ENCODE measurements at regions not wholly inside any gene's neighbourhood (a gene's known extent, or its start where the extent isn't known, plus 50 kb on each side); places are given as distances from the start of the nearest gene placed in this dataset.

DNA sequence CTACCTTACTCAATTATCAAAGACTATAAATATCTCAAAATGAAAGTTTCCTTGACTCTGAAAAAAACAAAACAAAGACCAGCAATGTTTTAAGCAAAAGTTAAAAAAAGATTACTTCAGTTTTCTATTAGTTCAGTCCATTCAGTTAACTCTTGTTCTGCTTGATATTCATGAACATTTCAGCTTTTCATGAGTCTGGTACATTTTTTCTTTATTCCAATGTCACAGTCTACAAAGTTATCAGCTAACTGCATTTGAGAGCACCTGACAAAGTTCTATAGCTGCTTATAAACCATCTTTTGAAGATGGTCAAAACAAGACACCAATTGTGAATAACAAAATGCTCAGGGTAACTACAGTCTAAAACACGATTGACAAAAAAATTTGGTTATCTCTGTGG, 156.1 kb upstream of the NOX3 start:
- TF ChIP-seq CTCF (IDR thresholded peaks at IDR 0.05) (no peak), POLR2AphosphoS5 (IDR thresholded peaks at IDR 0.05) (no peak)

Data from stomach (tissue), 4 donors.